ENCODE measurements at regions not wholly inside any gene's neighbourhood (a gene's known extent, or its start where the extent isn't known, plus 50 kb on each side); places are given as distances from the start of the nearest gene placed in this dataset.
"Not testable (repeated sequence)": the region's sequence is repeated elsewhere in the genome, so short reads cannot be mapped to it uniquely, and the experiment has no call there.

DNA sequence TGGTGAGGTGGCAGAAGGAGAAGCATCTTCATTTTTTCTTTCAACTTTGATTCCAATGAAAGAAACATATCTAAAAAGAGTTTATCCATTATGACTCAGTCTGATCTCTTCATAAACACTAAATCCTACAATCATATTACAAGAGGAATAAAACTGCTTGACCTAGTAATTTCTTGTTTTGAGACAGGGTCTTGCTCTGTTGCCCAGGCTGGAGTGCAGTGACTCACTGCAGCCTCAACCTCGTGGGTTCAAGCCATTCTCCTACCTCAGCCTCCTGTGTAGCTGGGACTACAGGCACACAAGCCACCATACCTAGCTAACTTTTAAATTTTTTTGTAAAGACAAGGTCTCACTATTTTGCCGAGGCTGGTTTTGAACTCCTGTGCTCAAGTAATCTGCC is 147.2 kb downstream of the NDUFA12 start:
- no peak for DNase-seq (ENCODE audit: low spot score)

DNA sequence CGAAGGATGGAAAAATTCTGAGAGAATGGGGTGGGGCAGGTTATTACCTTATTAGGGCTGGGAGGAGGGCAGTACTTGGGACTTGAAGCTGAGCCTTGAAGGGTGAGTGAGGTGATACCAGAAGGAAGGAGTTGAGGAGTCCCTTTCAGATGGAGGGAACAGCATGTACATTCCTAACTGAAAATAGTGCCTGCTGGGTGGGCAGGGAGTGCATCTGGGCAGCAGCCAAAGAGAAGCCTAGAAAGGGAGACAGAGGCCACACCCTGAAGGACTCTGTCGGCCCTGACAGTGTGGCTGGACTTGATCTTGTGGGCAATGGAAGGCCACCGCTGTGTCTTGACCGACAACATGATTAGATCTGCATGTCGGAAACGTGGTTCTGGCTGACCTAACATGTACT is 147.6 kb downstream of the NDUFA12 start:
- DNase-seq (ENCODE audit: low spot score): no peak

DNA sequence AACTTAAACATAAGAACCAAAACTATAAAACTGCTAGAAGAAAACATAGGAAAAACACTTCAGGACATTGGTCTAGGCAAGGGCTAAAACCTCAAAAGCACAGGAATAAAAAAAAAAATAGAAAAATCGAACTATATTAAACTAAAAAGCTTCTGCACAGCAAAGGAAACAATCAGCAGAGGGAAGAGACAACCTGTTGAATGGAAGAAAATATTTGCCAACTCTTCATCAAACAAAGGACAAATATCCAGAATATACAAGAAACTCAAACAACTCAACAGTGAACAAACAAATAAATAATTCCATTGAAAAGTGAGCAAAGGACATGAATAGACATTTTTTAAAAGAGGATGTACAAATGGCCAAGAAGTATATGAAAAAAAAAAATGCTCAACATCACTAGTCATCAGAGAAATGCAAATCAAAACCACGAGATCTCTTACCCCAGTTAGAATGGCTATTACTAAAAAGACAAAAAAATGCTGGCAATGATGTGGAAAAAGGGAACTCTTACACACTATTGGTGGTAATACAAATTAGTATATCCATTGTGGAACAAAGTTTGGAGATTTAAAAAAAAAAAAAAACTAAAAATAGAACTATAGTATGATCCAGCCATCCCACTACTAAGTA is 152.0 kb downstream of the NDUFA12 start:
- no peak for DNase-seq (ENCODE audit: low spot score)

DNA sequence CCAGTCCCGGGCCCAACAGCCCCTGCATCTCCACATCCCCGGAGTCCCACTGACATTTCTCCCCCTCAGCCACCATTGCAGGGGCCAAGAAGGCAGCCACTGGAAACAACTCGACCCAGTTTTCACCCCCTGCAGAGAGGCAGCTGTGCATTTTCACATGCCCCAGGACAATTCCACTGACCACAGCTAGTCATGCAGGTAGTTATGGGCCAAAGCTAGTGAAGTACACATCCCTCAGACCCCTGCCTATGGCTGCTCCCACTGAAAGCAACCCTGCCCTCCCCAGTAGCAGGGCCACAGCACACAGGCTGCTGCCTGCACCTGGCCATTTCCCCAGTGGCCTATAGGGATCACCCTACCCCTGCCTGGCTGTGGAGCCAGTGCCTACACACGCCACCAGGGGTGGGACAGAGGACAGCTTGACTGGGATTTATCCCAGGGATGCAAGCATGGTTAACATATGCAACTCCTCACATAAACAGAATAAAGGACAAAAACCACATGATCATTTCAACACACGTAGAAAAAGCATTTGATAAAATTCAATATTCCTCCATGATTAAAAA is 154.0 kb downstream of the NDUFA12 start:
- no peak for DNase-seq (ENCODE audit: low spot score)

DNA sequence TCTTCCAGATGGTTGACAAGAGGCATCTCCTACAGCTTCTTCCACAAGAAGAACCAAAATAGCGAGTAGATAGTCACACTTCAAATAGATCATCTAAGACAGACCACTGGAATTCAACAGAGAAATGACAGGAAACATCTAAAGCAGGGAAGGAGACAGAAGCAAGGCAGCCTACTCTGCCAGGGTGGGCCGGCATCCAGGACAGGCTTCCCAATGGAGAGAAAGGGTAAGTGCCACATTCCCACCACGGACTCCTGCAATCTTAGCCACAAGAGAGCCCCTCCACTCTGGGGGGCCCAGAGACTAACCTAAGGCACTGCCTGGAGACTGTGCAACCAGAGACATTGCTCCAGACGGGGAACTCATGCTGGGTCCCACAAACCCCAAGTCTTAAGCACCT is 154.5 kb downstream of the NDUFA12 start:
- no peak for DNase-seq (ENCODE audit: low spot score)

DNA sequence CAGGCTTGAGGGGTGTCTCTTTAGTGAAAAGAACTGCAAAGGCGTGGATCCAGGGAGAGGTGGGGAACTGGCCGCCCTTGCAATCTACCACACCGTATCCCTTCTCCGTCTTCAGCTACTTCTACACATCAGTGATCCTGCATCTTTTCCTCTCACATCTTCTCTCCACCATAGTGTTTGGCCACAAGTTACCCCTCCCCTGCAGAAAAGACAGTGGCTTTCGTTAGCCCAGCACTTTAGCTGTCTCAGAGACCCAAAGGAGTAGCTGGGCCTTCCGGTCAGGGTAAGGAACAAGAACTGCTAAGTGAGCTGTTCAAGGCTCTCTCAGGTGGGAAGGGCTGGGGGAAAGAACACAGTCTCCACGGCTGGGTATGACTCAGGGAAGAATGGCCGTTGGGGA is 158.4 kb downstream of the NDUFA12 start:
- no peak for DNase-seq (ENCODE audit: low spot score)

DNA sequence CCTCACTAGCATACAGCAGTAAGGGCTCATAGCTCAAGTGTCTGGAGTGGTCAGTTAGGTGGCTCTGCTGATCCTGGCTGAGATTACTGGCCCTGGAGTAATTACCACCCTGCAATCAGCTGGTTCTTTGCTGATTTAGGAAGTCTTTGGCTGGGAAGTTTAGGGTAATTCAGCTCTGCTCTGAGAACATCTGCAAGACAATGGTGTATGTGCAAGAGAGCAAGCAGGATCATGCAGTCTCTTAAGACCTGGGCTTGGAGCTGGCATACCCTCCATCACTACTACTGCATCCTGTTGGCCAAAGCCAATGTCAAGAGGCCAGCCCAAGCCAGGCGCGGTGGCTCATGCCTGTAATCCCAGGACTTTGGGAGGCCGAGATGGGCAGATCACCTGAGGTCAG is 159.0 kb downstream of the NDUFA12 start:
- DNase-seq (ENCODE audit: low spot score): no peak

DNA sequence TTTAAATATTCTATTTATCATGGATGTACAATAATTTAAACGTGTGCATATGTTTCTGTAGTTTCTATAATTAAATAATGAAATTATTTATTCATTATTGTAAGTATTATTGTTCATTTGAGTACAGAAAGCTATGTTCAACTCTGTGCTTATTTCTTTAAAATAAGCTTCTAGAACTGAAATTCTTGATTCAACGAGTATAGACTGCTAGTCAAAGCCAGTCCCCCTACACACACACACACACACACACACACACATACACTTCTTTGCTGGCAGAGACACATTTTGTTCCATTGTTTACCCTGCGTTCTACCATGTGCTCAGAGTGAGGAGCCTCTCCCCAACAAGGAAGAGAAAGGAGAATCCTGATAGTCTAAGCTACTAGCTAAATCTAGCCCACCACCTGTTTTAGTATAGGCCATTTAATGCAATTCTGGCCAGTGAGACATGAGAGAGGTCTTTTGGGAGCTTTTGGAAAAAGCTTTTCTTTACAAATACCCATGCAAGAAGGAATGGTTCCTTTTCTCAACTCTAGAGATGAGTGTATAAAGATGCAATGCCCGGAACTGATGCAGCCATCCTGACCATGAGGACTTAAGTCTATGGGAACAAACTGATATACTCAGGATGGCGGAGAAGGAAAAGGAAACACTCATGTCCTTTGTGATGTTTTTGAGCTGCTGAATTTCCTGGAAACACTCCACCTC is 161.4 kb downstream of the NDUFA12 start:
- no peak for DNase-seq (ENCODE audit: low spot score)

DNA sequence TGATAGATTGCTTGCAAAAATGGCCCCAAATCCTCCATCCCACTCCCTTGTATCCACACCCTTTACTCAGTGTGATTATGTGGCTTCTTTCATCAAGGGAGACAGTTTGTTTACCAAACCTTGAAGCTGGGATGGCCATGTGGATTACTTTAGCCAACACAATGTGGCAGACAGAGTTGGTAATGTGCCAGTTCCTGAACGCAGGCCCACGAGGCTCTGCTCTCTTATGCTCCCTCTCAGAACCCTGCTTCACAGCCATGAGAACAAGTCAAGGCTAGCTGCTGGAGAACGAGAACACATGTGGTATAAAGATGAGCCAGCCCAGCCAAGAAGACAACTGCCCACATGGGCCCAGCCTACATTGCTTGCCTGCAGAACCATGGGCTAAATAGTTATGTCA is 162.3 kb downstream of the NDUFA12 start:
- no peak for DNase-seq (ENCODE audit: low spot score)

DNA sequence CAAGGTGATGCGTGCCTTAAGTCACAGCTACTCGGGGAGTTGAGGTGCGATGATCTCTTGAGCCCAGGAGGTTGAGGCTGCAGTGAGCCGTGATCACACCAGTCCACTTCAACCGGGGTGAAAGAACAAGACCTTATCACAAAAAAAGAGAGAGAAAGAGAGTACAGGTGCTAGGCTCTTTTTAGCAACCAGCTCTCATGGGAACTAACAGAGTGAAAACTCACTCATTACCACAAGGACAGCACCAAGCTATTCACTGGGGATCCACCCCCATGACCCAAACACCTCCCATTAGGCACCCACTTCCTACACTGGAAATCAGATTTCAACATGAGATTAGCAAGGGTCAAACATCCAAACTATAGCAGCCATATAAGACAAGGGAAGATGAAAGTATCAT is 164.2 kb downstream of the NDUFA12 start:
- no peak for DNase-seq (ENCODE audit: low spot score)

DNA sequence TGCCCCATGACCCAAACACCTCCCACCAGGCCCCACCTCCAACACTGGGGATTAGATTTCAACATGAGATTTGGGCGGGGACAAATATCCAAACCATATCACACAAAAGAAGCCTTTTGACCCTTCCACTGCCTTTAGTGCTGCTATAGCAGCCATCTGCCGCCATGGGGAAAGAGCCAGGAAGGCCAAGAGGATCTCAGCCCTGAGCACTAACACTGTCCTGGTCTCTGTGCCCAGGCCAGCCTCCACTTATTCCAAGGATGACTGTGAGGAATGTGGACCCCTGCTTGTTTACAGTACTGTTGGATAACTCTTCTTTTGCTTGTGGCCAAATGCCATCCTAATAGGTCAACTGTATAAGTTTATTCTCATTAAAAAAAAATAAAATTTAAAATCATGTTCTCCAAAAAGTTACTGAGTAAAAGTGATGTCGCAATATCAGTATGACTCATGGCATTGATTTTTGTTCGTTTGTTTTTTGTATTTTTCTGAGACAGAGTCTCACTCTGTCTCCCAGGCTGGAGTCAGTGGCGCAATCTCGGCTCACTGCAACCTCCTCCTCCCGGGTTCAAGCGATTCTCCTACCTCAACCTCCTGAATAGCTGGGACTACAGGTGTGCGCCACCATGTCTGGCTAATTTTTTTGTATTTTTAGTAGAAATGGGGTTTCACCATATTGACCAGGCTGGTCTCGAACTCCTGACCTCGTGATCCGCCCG is 166.4 kb downstream of the NDUFA12 start:
- DNase-seq (ENCODE audit: low spot score): not testable (repeated sequence)

DNA sequence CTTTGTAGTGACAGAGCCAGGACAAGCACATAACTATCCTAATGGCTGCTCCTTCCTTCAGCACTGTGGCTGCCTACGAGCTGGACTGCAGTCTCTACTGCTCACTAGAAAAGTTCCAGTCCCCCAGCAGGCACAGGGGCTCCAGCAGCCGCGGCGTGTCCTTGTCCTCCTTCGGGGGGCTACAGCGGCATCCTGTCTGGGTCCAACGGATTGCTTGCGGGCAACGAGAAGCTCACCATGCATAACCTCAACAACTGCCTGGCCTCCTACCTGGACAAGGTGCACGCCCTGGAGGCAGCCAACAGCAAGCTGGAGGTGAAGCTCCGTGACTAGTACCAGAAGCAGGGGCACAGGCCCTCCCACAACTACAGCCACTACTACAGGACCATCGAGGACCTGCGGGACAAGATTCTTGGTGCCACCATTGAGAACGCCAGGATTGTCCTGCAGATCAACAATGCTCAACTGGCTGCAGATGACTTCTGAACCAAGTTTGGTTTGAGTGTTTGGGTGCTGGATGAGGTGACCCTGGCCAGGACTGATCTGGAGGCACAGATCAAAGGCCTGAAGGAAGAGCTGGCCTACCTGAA is 169.4 kb downstream of the NDUFA12 start:
- DNase-seq (ENCODE audit: low spot score): no peak

DNA sequence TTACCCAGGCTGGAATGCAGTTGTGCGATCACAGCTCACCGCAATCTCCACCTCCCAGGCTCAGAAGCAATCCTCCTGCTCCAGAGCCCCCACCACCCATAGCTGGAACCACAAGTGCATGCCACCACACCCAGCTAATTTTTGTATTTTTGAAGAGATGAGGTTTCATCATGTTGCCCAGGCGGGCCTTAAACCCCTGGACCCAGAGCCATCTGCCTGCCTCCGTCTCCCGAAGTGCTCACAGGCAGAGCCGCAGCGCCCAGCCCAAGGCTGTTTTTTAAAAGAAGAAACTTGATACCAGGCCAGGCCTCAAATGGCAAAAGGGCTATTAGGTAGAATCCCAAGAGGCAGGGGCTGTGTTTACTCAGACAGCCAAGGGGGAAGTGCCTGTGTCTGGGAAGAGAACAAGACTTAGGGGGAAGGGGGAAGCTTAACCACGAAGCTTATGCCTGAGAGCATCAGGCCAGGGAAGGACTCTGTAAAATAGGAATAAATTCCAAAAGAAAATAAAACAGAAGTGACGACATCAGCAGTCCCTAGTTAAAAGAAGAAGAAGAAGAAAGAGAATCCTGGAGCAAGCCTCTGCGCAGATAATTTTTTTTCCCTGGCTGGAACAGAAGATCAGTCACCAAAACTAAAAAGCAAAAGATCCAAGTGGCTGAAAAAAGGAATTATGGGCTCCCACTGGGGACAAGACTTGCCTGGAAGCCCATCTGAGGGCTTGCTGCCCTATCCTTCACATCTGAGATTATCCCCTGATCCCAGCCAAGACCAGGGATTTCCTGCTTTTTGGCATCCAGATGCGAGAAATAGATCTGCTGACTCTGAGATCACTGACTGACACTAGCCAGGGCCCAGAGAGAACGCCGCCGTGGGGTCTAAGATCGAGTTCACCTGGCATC is 170.5 kb downstream of the NDUFA12 start:
- no peak for DNase-seq (ENCODE audit: low spot score)

DNA sequence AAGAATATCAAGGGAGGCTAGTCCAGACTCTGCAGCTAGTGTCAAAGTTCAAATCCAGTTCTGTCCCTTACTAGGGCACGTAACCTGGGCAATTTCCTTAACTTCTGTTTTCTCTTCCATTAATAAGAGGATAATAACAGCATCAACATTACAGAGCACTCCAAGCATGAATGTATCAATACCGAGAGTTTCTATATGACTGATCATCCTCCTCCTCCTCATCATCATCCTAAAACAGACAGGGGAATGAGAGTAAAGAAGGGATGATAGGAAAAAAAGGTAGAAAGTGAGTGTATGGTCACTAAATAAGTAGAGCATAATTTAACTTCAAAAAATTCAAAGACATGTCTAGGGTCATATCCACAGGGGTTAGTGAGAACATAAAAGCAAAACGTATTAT is 171.4 kb downstream of the NDUFA12 start:
- no peak for DNase-seq (ENCODE audit: low spot score)

DNA sequence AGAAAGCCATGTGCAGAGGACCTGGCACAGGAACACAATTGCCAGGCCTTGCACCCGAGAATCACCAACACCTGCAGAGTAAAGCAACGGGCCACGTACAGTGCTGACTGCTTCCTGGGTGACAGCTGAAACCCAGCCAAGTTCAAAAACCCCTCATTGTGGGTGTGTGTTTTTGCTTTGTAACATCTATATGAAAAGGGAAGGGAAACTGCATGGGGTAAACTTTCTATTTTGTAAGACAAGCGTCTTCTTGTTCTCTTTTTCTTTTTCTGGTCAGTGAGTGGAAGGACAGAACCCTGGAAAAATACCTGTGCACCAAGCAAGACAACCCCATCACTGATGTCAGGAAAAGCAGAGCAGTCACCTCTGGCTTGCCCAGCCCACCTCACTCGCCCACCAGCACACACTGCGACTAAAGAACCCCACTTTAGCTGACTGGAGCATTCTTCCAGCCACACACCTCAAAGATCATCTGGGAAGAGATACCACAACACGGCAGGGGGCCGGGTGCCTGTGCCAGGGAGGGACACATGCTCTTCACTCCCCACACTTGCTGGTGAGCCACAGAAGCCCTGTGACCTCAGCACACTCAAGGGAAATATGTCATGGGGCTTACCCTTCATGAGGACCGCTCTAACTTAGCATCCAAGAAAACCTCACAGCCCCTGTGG is 172.3 kb downstream of the NDUFA12 start:
- no peak for DNase-seq (ENCODE audit: low spot score)

DNA sequence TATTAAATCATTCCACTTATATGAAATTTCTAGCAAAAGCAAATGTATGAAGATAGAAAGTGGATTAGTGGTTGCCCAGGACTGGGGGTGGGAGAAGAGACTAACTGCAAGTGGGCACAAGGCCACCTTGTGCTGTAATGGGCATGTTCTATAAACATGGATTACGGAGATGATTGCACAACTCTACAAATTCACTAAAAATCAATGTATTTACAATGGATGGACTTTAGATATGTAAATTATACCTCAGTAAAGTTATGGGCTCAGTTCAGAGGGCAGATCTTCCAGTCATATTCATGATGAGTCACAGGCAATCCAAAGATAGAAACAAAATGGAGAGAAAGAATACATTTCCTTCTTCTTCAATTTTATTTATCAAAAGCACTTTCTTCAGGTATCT is 173.9 kb downstream of the NDUFA12 start:
- no peak for DNase-seq (ENCODE audit: low spot score)

DNA sequence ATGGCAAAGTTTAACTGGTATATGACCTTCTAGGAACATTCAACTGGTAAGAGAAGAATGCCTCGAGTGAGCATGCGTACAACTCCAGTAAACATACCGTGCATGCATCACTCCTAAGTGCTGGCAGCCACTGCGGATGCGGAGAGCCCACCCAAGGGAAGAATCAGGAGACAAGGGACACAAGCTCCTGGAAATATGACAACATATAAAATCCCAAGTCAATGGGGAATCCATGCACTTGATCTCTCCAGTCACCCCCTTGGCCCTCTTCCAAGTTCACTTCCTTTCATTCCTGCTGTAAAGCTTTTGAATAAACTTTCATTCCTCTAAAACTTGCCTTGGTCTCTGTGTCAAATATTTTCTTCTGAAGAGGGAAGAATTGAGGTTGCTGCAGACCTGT is 168.7 kb upstream of the TMCC3 start:
- DNase-seq (ENCODE audit: low spot score): no peak

DNA sequence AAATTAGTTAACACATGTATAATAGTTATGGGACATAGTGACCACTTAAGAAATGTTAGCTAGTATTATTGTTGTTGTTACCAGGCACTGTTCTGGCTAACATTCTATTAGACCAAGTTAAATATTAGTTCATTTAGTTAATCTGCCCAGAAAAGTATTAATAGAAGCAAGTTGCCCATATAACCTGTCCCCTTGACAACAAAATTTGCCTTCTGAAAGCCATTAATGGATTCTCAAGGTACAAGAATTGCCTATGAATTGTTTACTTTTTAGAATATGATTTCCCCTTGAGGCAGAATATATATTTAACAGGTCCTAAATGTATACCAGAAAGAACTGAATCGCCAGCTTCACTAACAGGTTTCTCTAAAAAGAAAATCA is 167.3 kb upstream of the TMCC3 start:
- DNase-seq (ENCODE audit: low spot score): no peak

DNA sequence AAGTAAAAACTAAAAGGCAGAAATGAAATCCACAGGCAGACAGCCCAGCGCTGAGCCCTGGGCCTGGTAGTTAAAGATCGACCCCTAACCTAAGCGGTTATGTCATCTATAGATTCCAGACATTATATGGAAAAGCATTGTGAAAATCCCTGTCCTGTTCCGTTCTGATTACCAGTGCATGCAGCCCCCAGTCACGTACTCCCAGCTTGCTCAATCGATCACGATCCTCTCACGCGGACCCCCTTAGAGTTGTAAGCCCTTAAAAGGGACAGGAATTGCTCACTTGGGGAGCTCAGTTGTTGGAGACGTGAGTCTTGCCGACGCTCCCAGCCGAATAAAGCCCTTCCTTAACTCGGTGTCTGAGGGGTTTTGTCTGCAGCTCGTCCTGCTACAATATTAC is 166.8 kb upstream of the TMCC3 start:
- not testable (repeated sequence) for DNase-seq (ENCODE audit: low spot score)

DNA sequence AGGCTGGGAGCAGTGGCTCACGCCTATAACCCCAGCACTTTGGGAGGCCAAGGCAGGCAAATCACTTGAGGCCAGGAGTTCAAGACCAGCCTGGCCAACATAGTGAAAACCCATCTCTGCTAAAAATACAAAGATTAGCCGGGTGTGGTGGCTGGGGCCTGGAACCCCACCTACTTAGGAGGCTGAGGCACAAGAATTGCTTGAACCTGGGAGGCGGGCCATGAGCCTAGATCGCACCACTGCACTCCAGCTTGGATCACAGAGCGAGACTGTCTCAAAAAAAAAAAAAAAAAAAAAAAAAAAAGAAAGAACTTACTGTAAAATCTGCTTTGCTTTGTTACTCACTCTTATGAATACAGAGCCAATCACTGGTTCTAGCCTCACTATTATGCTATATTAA is 166.4 kb upstream of the TMCC3 start:
- DNase-seq (ENCODE audit: low spot score): not testable (repeated sequence)

DNA sequence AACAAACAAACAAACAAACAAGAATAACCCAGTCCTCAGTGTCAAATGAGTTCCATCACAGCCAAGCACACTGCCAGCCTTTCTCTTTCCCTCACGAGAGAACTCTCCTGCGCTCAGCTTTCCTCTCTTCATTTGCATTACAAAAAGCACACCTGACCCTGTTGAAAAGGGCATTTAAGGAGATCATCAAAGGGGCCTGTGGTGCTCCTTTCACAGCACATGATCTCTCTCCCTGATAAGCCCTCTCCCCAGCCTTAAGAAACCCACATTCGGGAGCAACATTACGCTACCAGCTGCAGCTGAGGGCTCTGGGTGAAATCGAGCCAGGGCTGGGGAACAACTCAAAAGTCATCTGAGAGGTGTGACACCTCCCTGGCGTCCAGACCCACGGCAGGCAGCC is 165.6 kb upstream of the TMCC3 start:
- DNase-seq (ENCODE audit: low spot score): no peak
